HG03025 (cell line): ENCODE measurements at regions not wholly inside any gene's neighbourhood (a gene's known extent, or its start where the extent isn't known, plus 50 kb on each side); places are given as distances from the start of the nearest gene placed in this dataset.
"Not testable (repeated sequence)": the region's sequence is repeated elsewhere in the genome, so short reads cannot be mapped to it uniquely, and the experiment has no call there.

ENCODE experiments used
- ATAC-seq: cut with Tn5 transposase; IDR thresholded peaks from one replicate; pipeline ENCODE4 v1.9.1; 2021; ENCODE audit warnings: mild to moderate bottlenecking, moderate library complexity; ENCODE audit not compliant: unreplicated experiment, low FRiP score

- ATAC-seq: no peak
Measured at GRCh38 chr10:23540401-23541030, 101.6 kb downstream of the OTUD1 start.

- ATAC-seq: no peak
Measured at GRCh38 chr10:23543691-23544380, 105.0 kb downstream of the OTUD1 start.

GRCh38 chr10:23545866-23546265, 107.0 kb downstream of the OTUD1 start:
- not testable (repeated sequence) for ATAC-seq

DNA sequence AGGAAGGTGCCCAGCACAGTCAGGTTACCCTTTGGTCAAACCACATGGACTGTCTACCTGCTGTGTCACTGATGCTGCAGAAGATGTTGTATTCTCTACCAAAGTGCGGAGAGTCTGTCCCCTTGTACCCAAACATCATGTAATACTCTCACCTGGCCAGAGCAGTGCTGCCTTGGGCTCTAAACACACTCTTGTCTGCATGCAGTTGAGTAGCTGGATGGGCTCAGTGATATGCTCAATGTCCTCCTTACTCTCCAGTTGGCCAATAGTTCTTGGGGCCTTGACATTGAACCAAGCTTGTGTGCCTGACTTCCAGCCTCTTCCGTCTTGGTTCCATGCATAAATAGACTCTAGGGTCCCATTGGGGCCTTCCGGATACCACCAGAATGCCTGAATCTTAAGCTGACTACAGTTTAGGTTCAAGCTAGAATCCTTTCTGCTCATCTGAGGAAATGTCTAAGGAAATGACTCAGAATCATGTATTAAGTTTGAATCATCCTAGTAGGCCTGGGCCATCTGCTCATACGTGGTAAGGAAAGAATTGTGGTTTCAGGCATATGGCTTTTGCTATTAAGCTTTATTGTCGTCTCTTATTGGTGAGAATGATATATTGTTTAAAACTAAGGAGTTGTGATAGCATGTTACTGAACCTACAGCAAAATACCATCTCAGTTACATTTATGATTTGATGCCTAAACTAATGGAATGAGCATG, 118.0 kb downstream of the OTUD1 start:
- ATAC-seq: no peak

- ATAC-seq: no peak
Measured at GRCh38 chr10:23557777-23558176, 118.9 kb downstream of the OTUD1 start.

- no peak for ATAC-seq
Measured at GRCh38 chr10:23558361-23558799, 119.5 kb downstream of the OTUD1 start.

- no peak for ATAC-seq
Measured at GRCh38 chr10:23568996-23569395, 130.1 kb downstream of the OTUD1 start.

DNA sequence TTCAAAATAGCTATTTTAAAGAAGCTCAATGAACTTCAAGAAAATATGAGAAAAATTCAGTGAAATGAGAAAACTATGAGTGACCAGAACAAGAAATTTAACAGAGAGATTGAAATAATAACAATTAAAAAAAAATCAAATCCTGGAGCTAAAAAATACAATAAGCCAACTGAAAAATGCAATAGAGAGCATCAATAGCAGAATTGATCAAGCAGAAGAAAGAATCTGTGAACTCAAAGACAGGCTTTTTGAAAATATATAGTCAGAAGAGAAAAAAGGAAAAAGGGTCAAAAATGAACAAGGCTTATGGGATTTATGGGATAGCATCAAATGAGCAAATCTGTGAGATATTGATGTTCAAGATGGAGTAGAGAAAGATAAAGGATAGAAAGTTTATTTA, 133.0 kb downstream of the OTUD1 start:
- ATAC-seq: no peak

DNA sequence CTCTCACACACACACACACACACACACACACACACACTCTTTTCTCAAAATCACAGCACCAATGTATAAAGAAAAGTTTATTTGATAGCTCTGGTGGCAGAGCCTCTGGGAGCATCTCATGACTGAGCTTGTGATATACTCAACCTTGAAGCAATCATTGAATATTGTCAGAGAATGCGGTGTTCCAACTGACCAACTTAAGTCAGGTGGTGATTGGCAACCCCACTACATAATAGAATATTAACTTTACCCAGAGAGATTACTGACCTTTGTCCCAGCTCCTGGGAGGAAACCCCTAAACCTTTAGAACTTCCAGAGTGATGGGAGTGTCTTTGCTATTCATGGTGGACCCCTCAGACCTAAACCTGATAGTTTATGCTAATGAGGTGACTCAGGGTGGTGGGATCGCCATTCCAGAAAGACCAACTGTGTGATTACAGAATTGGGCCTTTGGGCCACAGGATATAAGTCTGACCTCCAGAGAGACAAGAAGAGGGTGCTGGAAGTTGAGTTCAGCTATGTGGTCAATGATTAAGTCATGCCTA, 143.1 kb downstream of the OTUD1 start:
- ATAC-seq: no peak

DNA sequence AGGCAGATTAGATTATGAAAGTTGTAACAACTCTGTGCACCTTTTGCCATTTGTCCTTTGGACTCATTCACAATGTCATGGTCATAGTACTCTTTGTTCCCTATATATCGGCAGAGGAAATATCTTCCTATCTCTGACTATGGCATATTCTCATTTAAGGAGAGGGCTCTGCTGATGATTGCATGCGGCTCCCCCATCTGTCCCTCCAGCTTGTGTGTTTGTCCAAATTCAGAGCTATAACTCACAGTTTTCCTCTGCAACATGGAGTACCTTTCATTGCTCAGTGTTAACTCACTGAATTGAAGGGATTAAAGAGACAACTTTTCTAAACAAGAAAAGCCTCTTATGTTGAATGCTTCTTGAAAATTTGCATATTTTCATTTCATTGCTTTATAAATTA, 145.5 kb downstream of the OTUD1 start:
- no peak for ATAC-seq

DNA sequence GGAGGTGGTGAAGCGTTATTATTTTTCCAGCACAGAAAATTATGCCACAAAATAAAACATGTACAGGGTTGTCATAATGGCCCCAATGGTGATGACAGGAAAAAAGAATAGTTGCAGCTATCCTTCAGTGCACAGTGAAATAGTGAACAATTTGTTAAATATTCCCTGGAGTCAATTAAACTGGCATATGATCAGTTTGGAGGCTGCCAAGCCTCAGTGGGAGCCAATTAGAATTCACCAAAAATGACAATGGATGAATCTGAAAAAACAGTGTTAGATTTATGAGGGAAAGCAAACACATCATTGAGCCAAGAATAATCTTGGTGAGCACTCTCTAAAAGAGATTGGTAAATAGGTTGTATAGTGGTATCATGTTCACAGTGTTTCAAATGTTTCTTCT, 146.3 kb downstream of the OTUD1 start:
- no peak for ATAC-seq

DNA sequence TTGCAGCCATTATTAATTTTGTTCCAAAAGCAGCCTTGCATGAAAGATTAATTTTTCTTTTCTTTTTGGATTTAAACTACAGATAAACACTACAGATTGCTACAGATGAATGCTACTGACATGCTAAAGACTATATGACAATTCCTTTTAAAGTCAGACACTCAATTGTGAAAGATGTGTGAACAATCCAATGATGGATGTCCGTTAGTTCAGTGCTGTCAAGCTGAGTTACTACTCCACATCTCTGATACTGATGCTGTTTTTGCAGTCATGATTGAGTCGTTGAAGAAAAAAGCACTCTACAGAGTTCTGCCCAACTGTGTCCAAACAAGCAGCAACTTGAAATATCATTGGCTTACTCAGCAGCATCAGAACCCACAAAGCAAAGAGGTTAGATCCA, 146.8 kb downstream of the OTUD1 start:
- ATAC-seq: no peak

- not testable (repeated sequence) for ATAC-seq
Measured at GRCh38 chr10:23595278-23595677, 156.4 kb downstream of the OTUD1 start.

GRCh38 chr10:23604613-23605012, 165.7 kb downstream of the OTUD1 start:
- ATAC-seq: no peak

- ATAC-seq: no peak
Measured at GRCh38 chr10:23606456-23606855, 167.6 kb downstream of the OTUD1 start.

GRCh38 chr10:23608926-23609325, 170.1 kb downstream of the OTUD1 start:
- ATAC-seq: no peak

DNA sequence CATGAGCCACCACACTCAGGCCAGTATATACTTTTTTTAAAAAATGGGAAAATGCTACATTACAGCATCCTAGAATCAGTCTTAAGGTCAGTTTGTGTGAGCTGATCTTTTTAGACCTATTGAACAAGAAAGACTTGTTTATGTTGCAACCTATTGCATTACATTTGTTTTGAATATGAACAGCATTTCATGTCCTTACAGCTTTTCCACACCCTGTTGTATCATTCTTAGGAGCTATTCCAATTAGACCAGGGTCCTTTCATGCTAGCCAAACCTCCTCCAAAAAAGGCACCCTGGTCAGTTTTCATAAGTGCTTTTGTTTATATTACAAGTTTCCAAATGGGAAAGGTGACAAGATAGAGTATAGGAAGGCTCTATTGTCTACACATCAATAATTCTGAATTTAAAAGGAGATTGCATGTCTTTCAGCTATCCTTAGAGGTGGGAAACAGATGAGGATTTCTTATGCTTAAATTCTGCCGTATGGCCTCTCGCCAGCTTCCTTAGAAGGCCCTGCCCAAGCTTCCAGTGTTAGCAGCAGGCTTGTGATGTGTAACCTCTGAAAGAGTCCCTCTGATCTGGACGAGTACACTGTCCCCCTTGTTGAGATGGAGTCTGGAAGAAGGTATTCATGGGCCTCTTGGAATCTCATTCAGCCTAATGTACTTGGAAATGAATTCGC, 171.9 kb downstream of the OTUD1 start:
- ATAC-seq: no peak

DNA sequence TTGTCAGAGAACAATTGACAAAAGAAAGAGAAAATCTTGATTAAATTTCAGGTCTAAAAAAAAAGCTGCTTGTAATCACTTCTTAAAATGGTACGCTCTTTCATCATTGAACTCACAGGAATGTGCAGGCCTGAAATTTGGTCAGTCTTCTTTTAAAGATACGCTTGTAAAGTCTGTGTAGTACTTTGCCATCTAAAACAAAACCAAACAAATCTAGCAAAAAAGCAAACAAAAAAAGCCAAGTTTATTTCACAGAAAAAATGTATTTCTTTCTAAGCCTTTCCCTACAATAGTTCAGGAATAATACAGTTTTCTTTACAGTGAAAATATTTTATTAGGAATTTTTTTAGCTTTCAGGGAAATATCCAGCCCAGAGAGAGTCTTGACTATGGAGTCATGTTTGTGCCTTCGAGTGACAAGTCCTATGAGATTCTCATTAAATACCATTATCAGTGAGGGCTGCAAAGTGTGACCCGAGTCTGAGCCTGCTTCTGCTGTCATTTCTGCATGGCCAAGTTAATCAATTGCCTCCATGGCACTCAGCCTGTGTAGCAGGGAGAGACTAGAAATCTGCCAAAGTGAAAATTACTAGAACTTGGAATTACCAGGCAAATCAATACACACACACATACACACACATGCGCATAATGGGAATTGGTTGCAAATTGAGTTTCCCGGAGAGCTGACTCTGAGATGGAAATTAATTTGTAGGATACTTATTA, 172.6 kb downstream of the OTUD1 start:
- ATAC-seq: no peak

DNA sequence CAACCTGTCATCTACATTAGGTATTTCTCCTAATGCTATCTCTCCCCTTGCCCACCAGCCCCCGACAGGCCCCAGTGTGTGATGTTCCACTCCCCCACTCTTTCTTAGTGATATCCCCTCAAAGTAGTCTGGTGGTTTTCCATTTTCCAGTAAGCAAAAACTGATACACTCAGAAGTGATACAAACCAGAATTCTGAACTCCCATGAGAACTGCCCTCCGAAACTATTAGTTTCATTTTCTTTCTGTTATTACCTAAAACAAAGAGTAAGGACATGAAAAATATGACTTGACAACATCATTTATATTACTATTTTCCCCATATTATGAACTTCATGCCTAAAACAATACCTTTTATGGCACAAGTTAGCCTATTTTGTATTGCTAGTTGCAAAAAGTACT, 175.0 kb downstream of the OTUD1 start:
- no peak for ATAC-seq

DNA sequence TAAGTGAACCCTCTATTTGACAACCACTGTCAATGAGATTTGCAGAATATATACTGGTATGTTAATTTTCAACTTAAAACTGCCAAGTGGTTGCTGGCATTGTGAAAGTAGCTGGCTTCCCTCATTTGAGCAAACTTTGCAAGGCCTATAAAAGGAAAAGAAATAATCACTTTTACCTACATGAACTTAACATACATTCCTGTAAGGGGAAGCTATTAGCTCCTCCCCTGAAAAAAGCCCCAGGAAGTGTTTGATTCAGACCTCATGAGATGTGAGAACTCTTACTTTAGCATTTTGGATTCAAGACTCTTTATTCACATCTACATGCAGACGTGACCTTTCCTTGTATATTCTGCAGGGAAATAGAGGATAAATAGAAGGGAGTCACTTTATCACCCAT, 175.6 kb downstream of the OTUD1 start:
- no peak for ATAC-seq
